ENCODE measurements at regions not wholly inside any gene's neighbourhood (a gene's known extent, or its start where the extent isn't known, plus 50 kb on each side); places are given as distances from the start of the nearest gene placed in this dataset.
"Not testable (repeated sequence)": the region's sequence is repeated elsewhere in the genome, so short reads cannot be mapped to it uniquely, and the experiment has no call there.

DNA sequence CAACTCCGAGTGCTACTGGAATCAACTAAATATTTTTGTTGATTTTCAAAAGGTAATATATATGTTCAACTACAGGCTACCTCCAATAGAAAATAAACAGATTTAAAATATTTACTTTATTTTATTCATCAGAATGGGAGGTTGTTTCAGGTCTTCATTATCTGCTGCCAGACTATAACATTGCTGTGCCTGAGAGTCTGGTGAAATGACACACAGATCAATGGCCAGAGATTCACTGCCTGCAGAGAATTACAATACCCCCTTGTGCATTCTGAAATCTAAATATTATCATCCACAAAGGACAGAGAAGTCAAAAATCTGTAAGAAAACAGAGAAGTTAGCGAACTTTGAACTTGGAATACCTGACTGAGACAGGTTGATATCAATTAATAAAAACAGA lies 667.8 kb upstream of the GJE1 start:
- Mint-ChIP-seq H3K4me3 (ENCODE audit: unreplicated experiment) (no peak overlapping the region), H3K27me3 (ENCODE audit: unreplicated experiment) (no peaks in the 10 kb centered on the region), H3K27ac (ENCODE audit: unreplicated experiment) (peak overlapping the region; percentile 40), H3K4me1 (ENCODE audit: unreplicated experiment) (peaks cover 23% of the 10 kb centered on the region), H3K36me3 (ENCODE audit: unreplicated experiment) (no peaks in the 10 kb centered on the region), H3K9me3 (ENCODE audit: unreplicated experiment) (no peaks in the 10 kb centered on the region)
- DNase-seq (ENCODE audit: extremely low spot score, unreplicated experiment), result no peak
- TF ChIP-seq CTCF (IDR thresholded peaks at IDR 0.05), result no peak

GRCh38 chr6:141464490-141464889 lies 668.2 kb upstream of the GJE1 start:
- H3K4me3 Mint-ChIP-seq (ENCODE audit: unreplicated experiment), result no peak overlapping the region
- no peaks in the 10 kb centered on the region for H3K27me3 Mint-ChIP-seq (ENCODE audit: unreplicated experiment)
- TF ChIP-seq CTCF (IDR thresholded peaks at IDR 0.05), result no peak
- H3K9me3 Mint-ChIP-seq (ENCODE audit: unreplicated experiment), result no peaks in the 10 kb centered on the region
- H3K4me1 Mint-ChIP-seq (ENCODE audit: unreplicated experiment), result peaks cover 23% of the 10 kb centered on the region
- H3K27ac Mint-ChIP-seq (ENCODE audit: unreplicated experiment), result peak overlapping the region; percentile 40
- no peak for DNase-seq (ENCODE audit: extremely low spot score, unreplicated experiment)
- no peaks in the 10 kb centered on the region for H3K36me3 Mint-ChIP-seq (ENCODE audit: unreplicated experiment)

DNA sequence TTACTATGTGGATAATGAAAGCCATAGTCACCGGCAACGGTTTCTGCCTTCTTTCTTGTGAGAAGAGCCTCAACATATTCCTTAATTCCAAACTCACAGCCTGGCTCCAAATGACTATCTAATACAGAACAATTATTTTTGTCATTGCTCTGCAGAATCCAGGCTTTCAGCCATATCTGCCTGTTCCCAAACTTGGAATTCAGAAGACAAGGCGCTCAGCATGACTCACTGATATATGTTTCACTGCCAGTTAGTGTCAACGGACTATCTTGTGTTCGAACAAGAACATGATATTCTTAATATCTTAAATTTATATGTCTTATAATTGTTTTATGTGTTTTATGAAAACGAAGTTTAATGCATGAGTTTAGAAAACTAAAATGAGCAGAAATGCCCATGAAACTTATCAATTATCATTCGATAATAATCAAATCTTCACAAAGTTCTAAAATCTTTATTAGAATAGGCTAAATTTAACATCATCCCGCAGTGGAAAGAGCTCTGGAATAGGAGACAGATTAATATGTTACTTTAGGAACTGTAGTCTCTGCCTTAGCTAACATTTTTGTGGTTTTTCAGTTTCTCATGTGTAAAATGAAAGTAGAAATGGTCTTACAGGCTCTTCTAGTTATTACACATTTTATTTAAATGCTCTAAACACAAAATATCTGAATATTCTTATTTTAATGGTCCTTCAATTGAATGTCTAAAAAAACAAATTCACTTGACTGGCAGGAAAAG lies 669.3 kb upstream of the GJE1 start:
- H3K9me3 Mint-ChIP-seq (ENCODE audit: unreplicated experiment), result no peaks in the 10 kb centered on the region
- no peak for TF ChIP-seq CTCF (IDR thresholded peaks at IDR 0.05)
- H3K27me3 Mint-ChIP-seq (ENCODE audit: unreplicated experiment), result no peaks in the 10 kb centered on the region
- H3K4me3 Mint-ChIP-seq (ENCODE audit: unreplicated experiment), result peak overlapping the region; percentile 32
- H3K36me3 Mint-ChIP-seq (ENCODE audit: unreplicated experiment), result no peaks in the 10 kb centered on the region
- peak overlapping the region; percentile 79 for H3K27ac Mint-ChIP-seq (ENCODE audit: unreplicated experiment)
- peaks cover 23% of the 10 kb centered on the region for H3K4me1 Mint-ChIP-seq (ENCODE audit: unreplicated experiment)
- no peak for DNase-seq (ENCODE audit: extremely low spot score, unreplicated experiment)

- peaks cover 15% of the 10 kb centered on the region for H3K4me1 Mint-ChIP-seq (ENCODE audit: unreplicated experiment)
- DNase-seq (ENCODE audit: extremely low spot score, unreplicated experiment), result no peak
- no peaks in the 10 kb centered on the region for H3K9me3 Mint-ChIP-seq (ENCODE audit: unreplicated experiment)
- H3K4me3 Mint-ChIP-seq (ENCODE audit: unreplicated experiment), result no peak overlapping the region
- no peaks in the 10 kb centered on the region for H3K27me3 Mint-ChIP-seq (ENCODE audit: unreplicated experiment)
- no peak overlapping the region for H3K27ac Mint-ChIP-seq (ENCODE audit: unreplicated experiment)
- no peaks in the 10 kb centered on the region for H3K36me3 Mint-ChIP-seq (ENCODE audit: unreplicated experiment)
- TF ChIP-seq CTCF (IDR thresholded peaks at IDR 0.05), result no peak
Measured at GRCh38 chr6:141460743-141461484, 671.8 kb upstream of the GJE1 start.

DNA sequence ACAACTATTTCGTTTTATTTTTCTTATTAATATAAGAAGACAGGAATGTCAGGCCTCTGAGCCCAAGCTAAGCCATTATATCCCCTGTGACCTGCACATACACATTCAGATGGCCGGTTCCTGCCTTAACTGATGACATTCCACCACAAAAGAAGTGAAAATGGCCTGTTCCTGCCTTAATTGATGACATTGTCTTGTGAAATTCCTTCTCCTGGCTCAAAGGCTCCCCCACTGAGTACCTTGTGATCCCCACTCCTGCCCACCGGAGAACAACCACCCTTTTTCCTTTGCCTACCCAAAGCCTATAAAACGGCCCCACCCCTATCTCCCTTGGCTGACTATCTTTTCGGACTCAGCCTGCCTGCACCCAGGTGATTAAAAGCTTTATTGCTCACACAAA lies 672.5 kb upstream of the GJE1 start:
- DNase-seq (ENCODE audit: extremely low spot score, unreplicated experiment); H3K4me3 Mint-ChIP-seq (ENCODE audit: unreplicated experiment); H3K27ac Mint-ChIP-seq (ENCODE audit: unreplicated experiment); H3K27me3 Mint-ChIP-seq (ENCODE audit: unreplicated experiment); H3K36me3 Mint-ChIP-seq (ENCODE audit: unreplicated experiment); H3K9me3 Mint-ChIP-seq (ENCODE audit: unreplicated experiment): not testable (repeated sequence)
- H3K4me1 Mint-ChIP-seq (ENCODE audit: unreplicated experiment), result peaks cover 15% of the 10 kb centered on the region

DNA sequence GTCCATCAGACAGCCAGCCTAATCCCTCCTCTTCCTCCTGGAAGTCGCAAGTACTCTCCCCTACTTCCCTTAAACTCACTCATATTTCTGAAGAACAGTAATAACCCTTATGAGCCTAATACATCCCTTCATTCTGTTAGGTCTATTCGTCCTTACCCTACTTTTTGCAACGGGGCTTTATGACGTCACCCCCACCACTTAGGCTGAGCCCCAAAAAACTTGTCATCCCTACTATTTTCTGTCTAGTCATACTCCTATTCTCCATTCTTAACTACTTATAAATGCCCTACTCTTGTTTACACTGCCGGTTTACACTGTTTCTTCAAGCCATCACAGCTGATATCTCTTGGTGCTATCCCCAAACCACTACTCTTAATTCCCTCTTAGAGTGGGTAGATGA lies 674.7 kb upstream of the GJE1 start:
- H3K36me3 Mint-ChIP-seq (ENCODE audit: unreplicated experiment); DNase-seq (ENCODE audit: extremely low spot score, unreplicated experiment); H3K4me1 Mint-ChIP-seq (ENCODE audit: unreplicated experiment); H3K4me3 Mint-ChIP-seq (ENCODE audit: unreplicated experiment); H3K27me3 Mint-ChIP-seq (ENCODE audit: unreplicated experiment); H3K27ac Mint-ChIP-seq (ENCODE audit: unreplicated experiment); H3K9me3 Mint-ChIP-seq (ENCODE audit: unreplicated experiment): not testable (repeated sequence)

Measured in osteocyte (in vitro differentiated cells).